Spleen (tissue), 11 donors: ENCODE measurements at regions not wholly inside any gene's neighbourhood (a gene's known extent, or its start where the extent isn't known, plus 50 kb on each side); places are given as distances from the start of the nearest gene placed in this dataset.

Source experiments
- DNase-seq: peaks from one replicate; pipeline ENCODE4 v3.0.0-alpha.2; 2020
- H3K27ac ChIP-seq, 8 donors: fragments of 200-600 bp; sonication (generic) in 7 of 8; 1 replicate in 4 of 8; 2 replicates in 4 of 8; pipeline versions ENCODE4 v1.5.0 to v1.8.0; 2016 to 2021; ENCODE audit warnings: inconsistent platforms in 4 of 8, mild to moderate bottlenecking in 4 of 8, moderate library complexity in 1 of 8
- H3K27me3 ChIP-seq, 7 donors: fragments of 200-600 bp; sonication (generic) in 6 of 7; replicated peaks in 1 of 7; 1 replicate in 4 of 7; 2 replicates in 3 of 7; pipeline versions ENCODE4 v1.5.0 to v1.8.0; 2016 to 2021; ENCODE audit warnings: inconsistent platforms in 3 of 7, mild to moderate bottlenecking in 1 of 7
- H3K36me3 ChIP-seq, 6 donors: fragments of 200-600 bp; sonication (generic) in 5 of 6; 1 replicate in 4 of 6; 2 replicates in 2 of 6; pipeline versions ENCODE4 v1.5.0 to v1.8.0; 2016 to 2021; ENCODE audit warnings: inconsistent platforms in 2 of 6
- H3K4me1 ChIP-seq, 6 donors: fragments of 200-600 bp; sonication (generic) in 5 of 6; 1 replicate in 3 of 6; 2 replicates in 3 of 6; pipeline versions ENCODE4 v1.5.0 to v1.8.0; 2016 to 2021; ENCODE audit warnings: inconsistent platforms in 3 of 6
- H3K4me3 ChIP-seq, 8 donors: fragments of 200-600 bp; sonication (generic) in 7 of 8; 1 replicate in 4 of 8; 2 replicates in 4 of 8; pipeline versions ENCODE4 v1.5.0 to v1.8.0; 2016 to 2021; ENCODE audit warnings: inconsistent platforms in 4 of 8, mild to moderate bottlenecking in 4 of 8, moderate library complexity in 2 of 8
- H3K9me3 ChIP-seq, 8 donors: fragments of 200-600 bp; sonication (generic) in 7 of 8; 1 replicate in 4 of 8; 2 replicates in 4 of 8; pipeline versions ENCODE4 v1.5.0 to v1.8.0; 2016 to 2021; ENCODE audit warnings: inconsistent platforms in 4 of 8
- POLR2A ChIP-seq, 3 donors: fragments of 450-650 bp; IDR thresholded peaks; one replicate each; pipeline ENCODE4 v1.5.1; 2017; ENCODE audit warnings: antibody characterized with exemption in 3 of 3, mild to moderate bottlenecking in 1 of 3
- POLR2AphosphoS5 ChIP-seq, 3 donors: sonication (generic); formaldehyde crosslinking; IDR thresholded peaks; one replicate each; pipeline ENCODE4 v1.5.1; 2017; ENCODE audit warnings: antibody characterized with exemption in 3 of 3
- WGBS, 5 donors: extraction: QIAGEN DNeasy Blood & Tissue Kit in 3 of 5; methylation state at CpG; one replicate each; pipeline versions ENCODE4 v1.1.5 to v1.1.7; 2013 to 2018; 5-methylcytosine and 5-hydroxymethylcytosine counted together
- intact Hi-C: fragments of 100-400 bp; cut with DNase I; formaldehyde crosslinking; loops from one replicate; pipeline ENCODE4 v1.15.0; 2023; ENCODE audit warnings: low total_unique reads
- TF ChIP-seq, protein P1 (sequence below), 11 experiments: fragments of 200-600 bp in 7 of 11; fragments of 450-650 bp in 4 of 11; sonication (generic) in 4 of 11; IDR thresholded peaks in 8 of 11; conservative IDR thresholded peaks in 3 of 11; 1 replicate in 7 of 11; 2 replicates in 4 of 11; pipeline versions ENCODE4 v1.4.0 to v1.8.0; 2016 to 2021; ENCODE audit warnings: antibody characterized with exemption in 11 of 11, inconsistent platforms in 4 of 11, mild to moderate bottlenecking in 1 of 11
- donor health status: healthy with polysubstance abuse.
- donor health status: DM: no; HTN: no; CAD: no; lungs with moderate emphysema.
- donor health status: DM: no; HTN: no; CAD: no.
- donor health status: Bipolar disorder and iron deficiency.
- donor health status: healthy.
- donor health status: DM: no; HTN: no; CAD: no.
- donor health status: DM: yes; HTN: yes; CAD: no.

DNA sequence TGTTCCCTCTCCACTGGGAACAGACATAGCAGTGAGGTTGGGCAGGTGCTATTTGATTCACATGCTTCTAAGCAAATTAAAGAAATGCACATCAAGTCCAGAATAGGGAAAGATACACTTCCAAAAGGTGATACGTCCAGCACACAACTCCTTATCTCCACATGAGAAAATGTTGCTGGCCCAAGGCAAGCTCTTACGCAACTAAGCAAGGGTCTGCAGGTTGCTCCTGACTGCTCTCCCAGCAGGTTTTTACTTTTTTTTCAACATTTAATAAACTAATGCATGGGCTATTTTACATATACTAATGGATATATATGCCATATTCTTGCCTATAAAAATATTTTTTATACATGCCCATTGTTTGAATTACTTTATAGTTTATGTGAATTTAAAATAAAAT, 818.5 kb upstream of the ROBO1 start:
- Histone ChIP-seq H3K4me3 (no peak overlapping the region), H3K27ac (no peak overlapping the region), H3K9me3 (peaks cover 0 to 11% (median 0%) of the 10 kb centered on the region in 8 donors), H3K27me3 (no peaks in the 10 kb centered on the region), H3K36me3 (no peaks in the 10 kb centered on the region), H3K4me1 (no peaks in the 10 kb centered on the region)
- intact Hi-C loops: no loop called here
- TF ChIP-seq POLR2A (IDR thresholded peaks at IDR 0.05): no peak
- TF ChIP-seq, protein P1, sequence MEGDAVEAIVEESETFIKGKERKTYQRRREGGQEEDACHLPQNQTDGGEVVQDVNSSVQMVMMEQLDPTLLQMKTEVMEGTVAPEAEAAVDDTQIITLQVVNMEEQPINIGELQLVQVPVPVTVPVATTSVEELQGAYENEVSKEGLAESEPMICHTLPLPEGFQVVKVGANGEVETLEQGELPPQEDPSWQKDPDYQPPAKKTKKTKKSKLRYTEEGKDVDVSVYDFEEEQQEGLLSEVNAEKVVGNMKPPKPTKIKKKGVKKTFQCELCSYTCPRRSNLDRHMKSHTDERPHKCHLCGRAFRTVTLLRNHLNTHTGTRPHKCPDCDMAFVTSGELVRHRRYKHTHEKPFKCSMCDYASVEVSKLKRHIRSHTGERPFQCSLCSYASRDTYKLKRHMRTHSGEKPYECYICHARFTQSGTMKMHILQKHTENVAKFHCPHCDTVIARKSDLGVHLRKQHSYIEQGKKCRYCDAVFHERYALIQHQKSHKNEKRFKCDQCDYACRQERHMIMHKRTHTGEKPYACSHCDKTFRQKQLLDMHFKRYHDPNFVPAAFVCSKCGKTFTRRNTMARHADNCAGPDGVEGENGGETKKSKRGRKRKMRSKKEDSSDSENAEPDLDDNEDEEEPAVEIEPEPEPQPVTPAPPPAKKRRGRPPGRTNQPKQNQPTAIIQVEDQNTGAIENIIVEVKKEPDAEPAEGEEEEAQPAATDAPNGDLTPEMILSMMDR (IDR thresholded peaks at IDR 0.05 in 8 of 11, conservative IDR thresholded peaks at IDR 0.05 in 3 of 11): no peak
- no peak for TF ChIP-seq POLR2AphosphoS5 (IDR thresholded peaks at IDR 0.05)
- 78 to 98% (median 87%) methylated on average over 2 of the region's 2 CpGs for WGBS, 5 donors
- no peak for DNase-seq

DNA sequence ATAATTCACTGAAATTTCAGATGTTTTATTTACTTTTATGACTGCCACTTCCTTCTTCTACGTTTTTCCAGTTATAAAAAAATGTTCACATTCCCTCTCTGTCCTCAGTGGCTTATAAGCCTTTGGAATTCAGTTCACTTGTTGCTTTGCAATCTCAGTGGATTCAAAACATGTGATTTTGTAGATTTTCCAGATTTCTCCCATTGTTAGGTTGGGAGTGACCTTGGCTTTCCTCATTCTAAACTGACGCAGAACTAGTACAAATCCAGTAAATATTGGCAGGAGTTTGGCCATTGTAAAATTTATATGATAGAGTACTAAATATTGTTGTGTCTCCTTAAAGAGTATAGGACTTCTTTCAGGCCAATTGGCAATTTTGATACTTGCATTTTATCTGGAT, 812.3 kb upstream of the ROBO1 start:
- intact Hi-C loops: no loop called here
- TF ChIP-seq POLR2A (IDR thresholded peaks at IDR 0.05) (no peak), POLR2AphosphoS5 (IDR thresholded peaks at IDR 0.05) (no peak)
- TF ChIP-seq, protein P1 (IDR thresholded peaks at IDR 0.05 in 8 of 11, conservative IDR thresholded peaks at IDR 0.05 in 3 of 11): no peak
- WGBS, 5 donors: 50 to 57% (median 52%) methylated on average over 2 of the region's 2 CpGs

DNA sequence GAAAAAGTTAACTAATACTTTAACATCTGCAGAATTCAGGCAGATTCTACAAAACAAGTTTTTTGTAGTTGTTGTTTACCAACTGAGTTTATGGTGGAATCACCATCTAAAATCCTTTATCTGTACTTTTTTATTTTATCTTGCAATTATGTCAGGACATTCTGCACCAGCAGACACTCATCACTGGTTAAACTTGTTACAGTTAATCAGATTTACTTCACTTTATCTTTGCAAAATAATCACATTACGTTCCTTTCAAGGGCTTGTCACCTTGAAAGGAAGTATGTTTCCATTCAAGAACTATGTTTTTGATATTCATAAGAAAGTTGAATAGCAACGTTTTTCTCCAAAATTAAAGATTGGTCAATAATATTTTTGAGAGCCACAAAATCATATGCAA, 796.6 kb upstream of the ROBO1 start:
- no peaks in the 10 kb centered on the region for H3K4me1 ChIP-seq
- 13 to 45% (median 35%) methylated on average over 2 of the region's 2 CpGs for WGBS, 5 donors
- H3K4me3 ChIP-seq: no peak overlapping the region
- intact Hi-C loops: no loop called here
- no peaks in the 10 kb centered on the region for H3K36me3 ChIP-seq
- no peak for DNase-seq
- TF ChIP-seq, protein P1 (IDR thresholded peaks at IDR 0.05 in 8 of 11, conservative IDR thresholded peaks at IDR 0.05 in 3 of 11): no peak
- TF ChIP-seq POLR2AphosphoS5 (IDR thresholded peaks at IDR 0.05): no peak
- TF ChIP-seq POLR2A (IDR thresholded peaks at IDR 0.05): no peak
- H3K27me3 ChIP-seq: no peaks in the 10 kb centered on the region
- no peak overlapping the region for H3K27ac ChIP-seq
- H3K9me3 ChIP-seq: peaks cover 0 to 12% (median 0%) of the 10 kb centered on the region in 8 donors

More for the DNA sequence above, 812.3 kb upstream of the ROBO1 start:
- H3K9me3 ChIP-seq: peaks cover 0 to 13% (median 0%) of the 10 kb centered on the region in 8 donors
- H3K36me3 ChIP-seq: no peaks in the 10 kb centered on the region
- no peak overlapping the region for H3K4me3 ChIP-seq
- no peak for DNase-seq
- no peak overlapping the region for H3K27ac ChIP-seq
- no peaks in the 10 kb centered on the region for H3K27me3 ChIP-seq
- no peaks in the 10 kb centered on the region for H3K4me1 ChIP-seq

GRCh38 chr3:80559701-80560100, 791.9 kb upstream of the ROBO1 start:
- no peaks in the 10 kb centered on the region for H3K36me3 ChIP-seq
- 72 to 83% (median 79%) methylated on average over 4 of the region's 4 CpGs for WGBS, 5 donors
- TF ChIP-seq, protein P1 (IDR thresholded peaks at IDR 0.05 in 8 of 11, conservative IDR thresholded peaks at IDR 0.05 in 3 of 11): no peak
- TF ChIP-seq POLR2AphosphoS5 (IDR thresholded peaks at IDR 0.05) (no peak), POLR2A (IDR thresholded peaks at IDR 0.05) (no peak)
- peaks cover 0 to 21% (median 1%) of the 10 kb centered on the region in 8 donors for H3K9me3 ChIP-seq
- no peak overlapping the region for H3K4me3 ChIP-seq
- H3K4me1 ChIP-seq: no peaks in the 10 kb centered on the region
- intact Hi-C loops: no loop called here
- DNase-seq: no peak
- H3K27ac ChIP-seq: no peak overlapping the region
- H3K27me3 ChIP-seq: no peaks in the 10 kb centered on the region
